Trophoblast cell (in vitro differentiated cells and primary cell): ENCODE measurements at regions not wholly inside any gene's neighbourhood (a gene's known extent, or its start where the extent isn't known, plus 50 kb on each side); places are given as distances from the start of the nearest gene placed in this dataset.

Source experiments
- DNase-seq, 2 donors: peaks; one replicate each; pipeline ENCODE4 v3.0.0-alpha.2; 2016
- H2AFZ ChIP-seq: 2 replicates; pipeline ENCODE4 v1.6.1; 2013; ENCODE audit warnings: low read length, moderate library complexity, mild to moderate bottlenecking; ENCODE audit not compliant: insufficient read depth, poor library complexity
- H2AK5ac ChIP-seq: 2 replicates; pipeline ENCODE4 v1.6.1; 2013; ENCODE audit warnings: mild to moderate bottlenecking, low read length
- H2BK120ac ChIP-seq: 2 replicates; pipeline ENCODE4 v1.6.1; 2013; ENCODE audit warnings: low read length, mild to moderate bottlenecking, moderate library complexity; ENCODE audit not compliant: insufficient read depth, poor library complexity
- H2BK12ac ChIP-seq: 2 replicates; pipeline ENCODE4 v1.6.1; 2013; ENCODE audit warnings: mild to moderate bottlenecking, low read length, moderate library complexity
- H2BK5ac ChIP-seq: 2 replicates; pipeline ENCODE4 v1.6.1; 2013; ENCODE audit warnings: low read length, low read depth, moderate library complexity, mild to moderate bottlenecking; ENCODE audit not compliant: poor library complexity
- H3K14ac ChIP-seq: 2 replicates; pipeline ENCODE4 v1.6.1; 2013; ENCODE audit warnings: mild to moderate bottlenecking, low read length
- H3K18ac ChIP-seq: 2 replicates; pipeline ENCODE4 v1.6.1; 2013; ENCODE audit warnings: mild to moderate bottlenecking, low read length
- H3K23ac ChIP-seq: 2 replicates; pipeline ENCODE4 v1.6.1; 2013; ENCODE audit warnings: low read length
- H3K27ac ChIP-seq: 2 replicates; pipeline ENCODE4 v1.5.1; 2013; ENCODE audit warnings: low read depth, mild to moderate bottlenecking, inconsistent platforms, low read length, moderate library complexity
- H3K27me3 ChIP-seq: 2 replicates; pipeline ENCODE4 v1.6.1; 2013; ENCODE audit warnings: inconsistent platforms, mild to moderate bottlenecking, low read length, moderate library complexity; ENCODE audit not compliant: insufficient read depth
- H3K36me3 ChIP-seq, 2 experiments: 1 replicate in 1 of 2; 2 replicates in 1 of 2; pipeline ENCODE4 v1.6.1; 2013; ENCODE audit warnings: low read length in 2 of 2, mild to moderate bottlenecking in 2 of 2, moderate library complexity in 1 of 2; ENCODE audit not compliant: insufficient read depth in 2 of 2, control insufficient read depth in 1 of 2
- H3K4ac ChIP-seq: 2 replicates; pipeline ENCODE4 v1.6.1; 2013; ENCODE audit warnings: low read depth, mild to moderate bottlenecking, low read length, moderate library complexity
- H3K4me1 ChIP-seq, 2 experiments: 1 replicate in 1 of 2; 2 replicates in 1 of 2; pipeline ENCODE4 v1.6.1; 2013; ENCODE audit warnings: low read length in 2 of 2, mild to moderate bottlenecking in 2 of 2, moderate library complexity in 1 of 2; ENCODE audit not compliant: insufficient read depth in 2 of 2, control insufficient read depth in 1 of 2
- H3K4me2 ChIP-seq: 2 replicates; pipeline ENCODE4 v1.6.1; 2013; ENCODE audit warnings: inconsistent platforms, mild to moderate bottlenecking, low read length, moderate library complexity
- H3K4me3 ChIP-seq: 2 replicates; pipeline ENCODE4 v1.5.1; 2013; ENCODE audit warnings: mild to moderate bottlenecking, low read depth, low read length, inconsistent platforms
- H3K79me1 ChIP-seq: one replicate; pipeline ENCODE4 v1.6.1; 2013; ENCODE audit warnings: low read length
- H3K79me2 ChIP-seq: 2 replicates; pipeline ENCODE4 v1.6.1; 2013; ENCODE audit warnings: low read length, mild to moderate bottlenecking; ENCODE audit not compliant: control insufficient read depth, insufficient read depth, poor library complexity
- H3K9ac ChIP-seq: 2 replicates; pipeline ENCODE4 v1.6.1; 2013; ENCODE audit warnings: mild to moderate bottlenecking, low read length
- H3K9me3 ChIP-seq: 2 replicates; pipeline ENCODE4 v1.6.1; 2013; ENCODE audit warnings: low read depth, mild to moderate bottlenecking, control low read depth, inconsistent platforms, low read length; ENCODE audit not compliant: insufficient read depth
- H4K12ac ChIP-seq: 2 replicates; pipeline ENCODE4 v1.6.1; 2013; ENCODE audit warnings: low read depth, mild to moderate bottlenecking, low read length, moderate library complexity
- H4K8ac ChIP-seq: 2 replicates; pipeline ENCODE4 v1.6.1; 2013; ENCODE audit warnings: low read depth, mild to moderate bottlenecking, low read length, moderate library complexity
- H4K91ac ChIP-seq: one replicate; pipeline ENCODE4 v1.6.1; 2013; ENCODE audit warnings: low read depth, mild to moderate bottlenecking, low read length, moderate library complexity
- WGBS: extraction: QIAGEN DNeasy Blood & Tissue Kit; methylation state at CpG from one replicate; pipeline ENCODE4 v1.1.7; 2013; ENCODE audit warnings: missing lambda C conversion rate; ENCODE audit not compliant: insufficient read length, insufficient coverage; ENCODE audit errors: extremely low coverage; 5-methylcytosine and 5-hydroxymethylcytosine counted together

- no peak overlapping the region for H4K8ac ChIP-seq
- H3K18ac ChIP-seq = no peak overlapping the region
- no peaks in the 10 kb centered on the region for H3K4me1 ChIP-seq
- no peak overlapping the region for H3K23ac ChIP-seq
- no peak overlapping the region for H2AFZ ChIP-seq
- no peaks in the 10 kb centered on the region for H3K79me2 ChIP-seq
- H3K4me3 ChIP-seq = no peak overlapping the region
- H3K79me1 ChIP-seq = no peaks in the 10 kb centered on the region
- H3K14ac ChIP-seq = no peak overlapping the region
- H3K27ac ChIP-seq = no peak overlapping the region
- no peak overlapping the region for H2BK12ac ChIP-seq
- H3K9me3 ChIP-seq = no peaks in the 10 kb centered on the region
- H4K91ac ChIP-seq = no peak overlapping the region
- no peaks in the 10 kb centered on the region for H3K27me3 ChIP-seq
- no peaks in the 10 kb centered on the region for H3K36me3 ChIP-seq
- no peak overlapping the region for H3K4me2 ChIP-seq
- no peak overlapping the region for H2BK120ac ChIP-seq
- DNase-seq = no peak
- H3K4ac ChIP-seq = no peak overlapping the region
- H2AK5ac ChIP-seq = no peak overlapping the region
- no peak overlapping the region for H2BK5ac ChIP-seq
- no peak overlapping the region for H3K9ac ChIP-seq
- WGBS = no CpG with 5 or more reads among the region's 1 CpG
- H4K12ac ChIP-seq = no peak overlapping the region
These were observed 472.6 kb upstream of the RGS18 start for GRCh38 chr1:191685669-191686068.

GRCh38 chr1:191687721-191688120 lies 470.5 kb upstream of the RGS18 start:
- Histone ChIP-seq H2BK12ac (no peak overlapping the region), H3K36me3 (no peaks in the 10 kb centered on the region), H3K18ac (no peak overlapping the region), H3K4me1 (no peaks in the 10 kb centered on the region), H2AK5ac (no peak overlapping the region), H3K9me3 (no peaks in the 10 kb centered on the region), H2BK5ac (no peak overlapping the region), H3K14ac (no peak overlapping the region), H2BK120ac (no peak overlapping the region), H3K23ac (no peak overlapping the region), H3K79me2 (no peaks in the 10 kb centered on the region), H3K27me3 (no peaks in the 10 kb centered on the region), H3K27ac (no peak overlapping the region), H2AFZ (no peak overlapping the region), H4K91ac (no peak overlapping the region), H3K9ac (no peak overlapping the region), H4K8ac (no peak overlapping the region), H3K4me2 (no peak overlapping the region), H3K4me3 (no peak overlapping the region), H4K12ac (no peak overlapping the region), H3K4ac (no peak overlapping the region), H3K79me1 (no peaks in the 10 kb centered on the region)
- no CpG with 5 or more reads among the region's 3 CpGs for WGBS
- no peak for DNase-seq

DNA sequence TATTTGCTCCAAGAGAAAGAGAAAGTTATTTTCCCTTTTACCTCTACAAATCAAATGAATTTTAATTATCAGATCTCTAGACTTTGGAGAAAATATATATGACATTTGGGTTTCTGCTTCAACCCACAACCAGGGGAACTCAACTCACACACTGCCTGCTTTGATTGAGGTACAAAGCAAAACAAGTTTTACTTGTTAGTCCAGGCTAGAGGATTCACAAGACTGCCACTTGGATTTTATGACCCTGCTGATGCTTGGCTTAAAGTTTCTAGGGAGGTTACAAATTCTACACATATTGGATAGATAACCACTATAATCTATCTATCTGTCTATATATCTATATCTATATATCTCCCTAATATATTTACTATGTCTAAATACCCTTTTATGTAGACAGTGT lies 467.3 kb upstream of the RGS18 start:
- no peak overlapping the region for H3K4me3 ChIP-seq
- H2AFZ ChIP-seq = no peak overlapping the region
- no peaks in the 10 kb centered on the region for H3K4me1 ChIP-seq
- no peak overlapping the region for H4K12ac ChIP-seq
- no peak overlapping the region for H2BK120ac ChIP-seq
- H2BK12ac ChIP-seq = no peak overlapping the region
- no peak overlapping the region for H3K14ac ChIP-seq
- no peaks in the 10 kb centered on the region for H3K79me2 ChIP-seq
- no peak overlapping the region for H3K4me2 ChIP-seq
- H3K4ac ChIP-seq = no peak overlapping the region
- H3K18ac ChIP-seq = no peak overlapping the region
- no peak overlapping the region for H4K8ac ChIP-seq
- no peak for DNase-seq
- no peak overlapping the region for H3K27ac ChIP-seq
- H3K23ac ChIP-seq = no peak overlapping the region
- H4K91ac ChIP-seq = no peak overlapping the region
- H3K27me3 ChIP-seq = no peaks in the 10 kb centered on the region
- H3K9ac ChIP-seq = no peak overlapping the region
- peaks cover 2% of the 10 kb centered on the region for H3K9me3 ChIP-seq
- H3K79me1 ChIP-seq = no peaks in the 10 kb centered on the region
- H2AK5ac ChIP-seq = no peak overlapping the region
- H3K36me3 ChIP-seq = no peaks in the 10 kb centered on the region
- H2BK5ac ChIP-seq = no peak overlapping the region

- Histone ChIP-seq H2AFZ (no peak overlapping the region), H2BK120ac (no peak overlapping the region), H3K4ac (no peak overlapping the region), H4K8ac (no peak overlapping the region), H3K79me1 (no peaks in the 10 kb centered on the region), H3K4me3 (no peak overlapping the region), H3K27ac (no peak overlapping the region), H3K18ac (no peak overlapping the region), H4K91ac (no peak overlapping the region), H3K23ac (no peak overlapping the region), H3K9ac (no peak overlapping the region), H3K4me2 (no peak overlapping the region), H2AK5ac (no peak overlapping the region), H2BK12ac (no peak overlapping the region), H3K4me1 (no peaks in the 10 kb centered on the region), H3K14ac (no peak overlapping the region), H3K27me3 (no peaks in the 10 kb centered on the region), H4K12ac (no peak overlapping the region), H2BK5ac (no peak overlapping the region), H3K36me3 (no peaks in the 10 kb centered on the region), H3K79me2 (no peaks in the 10 kb centered on the region), H3K9me3 (peaks cover 2% of the 10 kb centered on the region)
- no CpG with 5 or more reads among the region's 4 CpGs for WGBS
- no peak for DNase-seq
These were observed 464.5 kb upstream of the RGS18 start for GRCh38 chr1:191693797-191694196.

- no peaks in the 10 kb centered on the region for H3K4me1 ChIP-seq
- no peaks in the 10 kb centered on the region for H3K79me2 ChIP-seq
- H4K12ac ChIP-seq = no peak overlapping the region
- H3K23ac ChIP-seq = no peak overlapping the region
- H3K4me3 ChIP-seq = no peak overlapping the region
- no peak overlapping the region for H3K4ac ChIP-seq
- no peak overlapping the region for H3K4me2 ChIP-seq
- no peak overlapping the region for H4K8ac ChIP-seq
- H3K9me3 ChIP-seq = peaks cover 2% of the 10 kb centered on the region
- H2BK12ac ChIP-seq = no peak overlapping the region
- H3K18ac ChIP-seq = no peak overlapping the region
- no peaks in the 10 kb centered on the region for H3K36me3 ChIP-seq
- no peak overlapping the region for H3K14ac ChIP-seq
- H3K9ac ChIP-seq = no peak overlapping the region
- DNase-seq = no peak
- H3K27me3 ChIP-seq = no peaks in the 10 kb centered on the region
- H2AK5ac ChIP-seq = no peak overlapping the region
- H2BK5ac ChIP-seq = no peak overlapping the region
- H3K79me1 ChIP-seq = no peaks in the 10 kb centered on the region
- H4K91ac ChIP-seq = no peak overlapping the region
- no peak overlapping the region for H2AFZ ChIP-seq
- H2BK120ac ChIP-seq = no peak overlapping the region
- H3K27ac ChIP-seq = no peak overlapping the region
- WGBS = no CpG with 5 or more reads among the region's 2 CpGs
These were observed 462.4 kb upstream of the RGS18 start for GRCh38 chr1:191695865-191696264.
